ENCODE measurements at regions not wholly inside any gene's neighbourhood (a gene's known extent, or its start where the extent isn't known, plus 50 kb on each side); places are given as distances from the start of the nearest gene placed in this dataset.

- Histone ChIP-seq H3K27me3 (no peaks in the 10 kb centered on the region), H3K4me3 (ENCODE audit: low read depth, low read length) (no peak overlapping the region), H3K9me3 (no peaks in the 10 kb centered on the region; the same call in 1 of the 2 replicates), H3K4me1 (no peaks in the 10 kb centered on the region), H3K36me3 (no peaks in the 10 kb centered on the region)
- no peak for DNase-seq
- TF ChIP-seq CTCF (IDR thresholded peaks at IDR 0.05; ENCODE audit: low read depth, low read length): no peak
These were observed 49.9 kb upstream of the GRIK1 start for GRCh38 chr21:29989634-29990234.
